ENCODE measurements at regions not wholly inside any gene's neighbourhood (a gene's known extent, or its start where the extent isn't known, plus 50 kb on each side); places are given as distances from the start of the nearest gene placed in this dataset.

DNA sequence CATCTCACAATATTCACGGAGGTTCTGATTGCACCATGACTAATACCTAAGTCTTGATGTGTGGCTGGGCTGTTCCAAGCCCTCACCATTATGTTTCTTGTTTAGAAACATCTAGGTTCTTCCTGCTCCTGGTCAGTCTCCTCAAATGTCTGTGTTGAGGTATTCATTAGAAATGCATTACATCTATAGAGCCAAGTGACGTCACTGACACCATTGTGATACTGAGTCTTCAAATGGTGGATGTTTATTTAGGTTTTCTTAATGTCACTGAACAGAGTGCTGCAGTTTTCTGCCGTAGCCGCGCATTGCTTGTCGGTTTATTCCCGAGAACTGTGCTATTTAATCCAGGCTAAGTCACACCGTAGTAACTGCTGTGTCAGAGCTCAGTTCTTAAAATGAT, 142.4 kb upstream of the SPACA7 start:
- Histone ChIP-seq H3K4me1 (ENCODE audit: control insufficient read depth, insufficient read depth, low read length) (no peaks in the 10 kb centered on the region), H3K27me3 (ENCODE audit: control insufficient read depth, insufficient read depth, low read length) (peaks cover 2% of the 10 kb centered on the region), H3K4me3 (ENCODE audit: low read depth, low read length) (no peak overlapping the region), H3K36me3 (ENCODE audit: control insufficient read depth, insufficient read depth, low read length) (no peaks in the 10 kb centered on the region), H3K9me3 (ENCODE audit: control insufficient read depth, insufficient read depth, low read length) (no peaks in the 10 kb centered on the region), H3K9ac (ENCODE audit: low read depth, low read length) (no peak overlapping the region)

DNA sequence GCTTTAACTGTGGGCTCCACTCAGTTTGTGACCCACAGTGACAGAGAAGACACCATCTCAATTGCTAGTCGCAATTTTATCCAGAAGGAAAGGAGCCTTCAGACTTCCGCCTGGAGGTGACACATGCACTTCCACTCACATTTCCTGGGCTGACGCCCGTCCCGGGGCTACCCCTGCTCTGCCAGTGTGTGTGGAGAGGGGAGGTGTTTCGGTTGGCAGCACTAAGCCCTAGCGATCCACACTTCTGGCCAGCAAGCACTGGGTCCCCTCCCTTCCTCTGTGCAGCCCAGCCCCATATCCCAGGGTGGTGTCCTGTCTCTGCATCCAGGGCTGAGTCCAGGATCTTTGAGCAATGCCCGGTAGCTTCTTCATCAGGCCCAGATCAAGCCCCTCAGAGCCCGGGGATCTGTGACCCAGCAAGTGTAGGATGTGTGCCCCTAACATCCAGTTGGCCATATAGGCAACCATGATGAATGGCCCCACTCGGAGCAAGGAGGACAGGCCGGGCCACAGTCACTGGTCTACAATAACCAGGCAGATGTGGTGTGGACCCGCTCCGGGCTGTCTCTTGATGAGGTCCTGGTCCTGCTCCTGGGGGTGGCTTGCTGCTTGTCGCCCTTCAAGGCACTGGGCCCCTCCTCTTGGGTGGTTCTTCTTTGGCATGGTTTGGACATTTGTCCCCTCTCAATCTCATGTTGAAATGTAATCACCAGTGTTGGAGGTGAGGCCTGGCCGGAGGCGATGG, 141.9 kb upstream of the SPACA7 start:
- Histone ChIP-seq H3K36me3 (ENCODE audit: control insufficient read depth, insufficient read depth, low read length) (no peaks in the 10 kb centered on the region), H3K9me3 (ENCODE audit: control insufficient read depth, insufficient read depth, low read length) (no peaks in the 10 kb centered on the region), H3K4me3 (ENCODE audit: low read depth, low read length) (no peak overlapping the region), H3K4me1 (ENCODE audit: control insufficient read depth, insufficient read depth, low read length) (no peaks in the 10 kb centered on the region), H3K9ac (ENCODE audit: low read depth, low read length) (no peak overlapping the region), H3K27me3 (ENCODE audit: control insufficient read depth, insufficient read depth, low read length) (peaks cover 2% of the 10 kb centered on the region)

DNA sequence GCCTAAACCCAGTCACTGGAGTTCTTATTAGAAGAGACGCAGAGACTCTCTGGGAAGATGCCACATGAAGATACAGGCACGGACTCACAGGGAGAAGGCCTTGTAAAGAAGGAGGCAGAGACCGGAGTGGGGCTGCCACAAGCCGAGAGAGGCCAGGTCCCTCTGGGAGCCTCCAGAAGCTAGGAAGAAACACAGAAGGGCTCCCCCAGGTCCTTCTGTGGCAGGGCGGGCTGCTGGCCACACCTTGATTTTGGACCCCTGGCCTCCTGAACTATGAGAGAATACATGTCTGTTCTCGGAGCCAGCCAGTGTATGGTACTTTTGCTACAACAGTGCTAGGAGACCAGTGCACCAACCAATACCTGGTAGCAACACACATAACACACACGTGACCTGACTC, 140.1 kb upstream of the SPACA7 start:
- no peaks in the 10 kb centered on the region for H3K9me3 ChIP-seq (ENCODE audit: control insufficient read depth, insufficient read depth, low read length)
- no peaks in the 10 kb centered on the region for H3K36me3 ChIP-seq (ENCODE audit: control insufficient read depth, insufficient read depth, low read length)
- H3K9ac ChIP-seq (ENCODE audit: low read depth, low read length) = no peak overlapping the region
- no peaks in the 10 kb centered on the region for H3K4me1 ChIP-seq (ENCODE audit: control insufficient read depth, insufficient read depth, low read length)
- H3K27me3 ChIP-seq (ENCODE audit: control insufficient read depth, insufficient read depth, low read length) = no peaks in the 10 kb centered on the region
- no peak overlapping the region for H3K4me3 ChIP-seq (ENCODE audit: low read depth, low read length)

DNA sequence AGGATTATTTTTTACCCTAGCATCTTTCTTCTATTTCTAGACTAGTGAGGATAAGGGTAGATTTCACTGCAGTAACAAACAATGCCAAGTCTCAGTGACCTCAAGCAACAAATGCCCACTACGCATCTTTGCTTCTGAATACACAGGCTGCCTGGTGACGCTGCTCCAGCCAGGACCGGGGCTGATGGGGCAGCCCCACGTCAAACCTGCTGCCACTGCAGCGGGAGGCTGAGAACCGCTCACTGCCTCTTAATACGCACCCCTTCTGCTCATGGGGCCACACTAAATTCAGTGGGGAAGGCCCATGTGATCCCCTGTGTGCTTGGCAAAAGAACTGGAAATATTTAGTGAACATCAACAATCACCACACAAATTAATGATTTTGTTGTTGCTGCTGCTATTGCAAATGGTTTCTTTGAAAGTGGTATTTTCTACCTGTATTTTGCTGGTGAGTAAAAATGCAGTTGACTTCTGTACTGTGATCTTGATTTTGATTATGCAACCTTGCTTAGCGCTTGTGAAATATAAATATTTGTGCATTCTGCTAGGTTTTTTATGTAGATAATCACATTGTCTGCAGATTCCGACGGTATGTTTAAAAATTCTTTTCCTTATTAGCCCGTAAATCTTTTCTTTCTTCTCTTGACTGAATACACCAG, 139.5 kb upstream of the SPACA7 start:
- Histone ChIP-seq H3K9me3 (ENCODE audit: control insufficient read depth, insufficient read depth, low read length) (no peaks in the 10 kb centered on the region), H3K4me1 (ENCODE audit: control insufficient read depth, insufficient read depth, low read length) (no peaks in the 10 kb centered on the region), H3K27me3 (ENCODE audit: control insufficient read depth, insufficient read depth, low read length) (no peaks in the 10 kb centered on the region), H3K36me3 (ENCODE audit: control insufficient read depth, insufficient read depth, low read length) (no peaks in the 10 kb centered on the region), H3K4me3 (ENCODE audit: low read depth, low read length) (no peak overlapping the region), H3K9ac (ENCODE audit: low read depth, low read length) (no peak overlapping the region)

DNA sequence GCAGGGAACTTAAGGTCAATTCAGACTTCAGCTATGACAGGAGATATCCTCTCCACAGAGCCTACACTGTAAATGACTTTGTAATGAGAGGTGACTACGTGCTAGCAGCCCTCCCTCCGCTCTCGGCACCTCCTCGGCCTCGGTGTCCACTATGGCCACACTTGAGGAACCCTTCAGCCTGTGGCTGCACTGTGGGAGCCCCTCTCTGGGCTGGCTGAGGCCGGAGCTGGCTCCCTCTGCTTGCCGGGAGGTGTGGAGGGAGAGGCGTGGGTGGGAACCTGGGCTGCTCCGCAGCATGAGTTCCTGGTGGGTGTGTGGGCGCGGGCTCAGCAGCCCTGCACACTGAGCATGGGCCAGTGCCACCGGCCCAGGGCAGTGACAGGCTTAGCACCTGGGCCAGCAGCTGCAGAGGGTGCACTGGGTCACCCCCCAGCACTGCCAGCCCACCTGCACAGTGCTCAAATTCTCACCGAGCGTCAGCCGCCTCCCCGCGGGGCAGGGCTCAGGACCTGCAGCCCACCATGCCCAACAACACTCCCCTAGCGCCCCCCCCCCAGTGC, 137.6 kb upstream of the SPACA7 start:
- Histone ChIP-seq H3K9me3 (ENCODE audit: control insufficient read depth, insufficient read depth, low read length) (no peaks in the 10 kb centered on the region), H3K36me3 (ENCODE audit: control insufficient read depth, insufficient read depth, low read length) (no peaks in the 10 kb centered on the region), H3K4me1 (ENCODE audit: control insufficient read depth, insufficient read depth, low read length) (no peaks in the 10 kb centered on the region), H3K4me3 (ENCODE audit: low read depth, low read length) (no peak overlapping the region), H3K9ac (ENCODE audit: low read depth, low read length) (no peak overlapping the region), H3K27me3 (ENCODE audit: control insufficient read depth, insufficient read depth, low read length) (no peaks in the 10 kb centered on the region)

DNA sequence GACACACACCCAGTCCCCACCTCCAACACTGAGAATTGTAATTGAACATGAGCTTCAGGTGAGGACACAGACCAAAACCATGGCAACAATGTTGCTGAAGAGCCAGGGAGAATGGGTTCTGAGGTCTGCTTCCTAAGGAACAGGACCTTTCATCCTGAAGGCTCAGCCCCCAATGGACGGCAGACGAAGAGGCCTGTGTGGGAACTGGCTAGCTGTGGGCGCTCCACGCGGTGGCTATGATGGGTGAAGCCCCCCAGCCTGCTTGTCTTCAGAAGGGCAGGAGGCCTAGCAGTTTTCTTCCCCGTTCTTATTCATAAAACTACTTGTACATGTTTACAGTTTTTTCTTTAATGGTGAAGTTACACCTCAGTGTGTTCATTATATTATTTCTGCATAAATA, 136.1 kb upstream of the SPACA7 start:
- Histone ChIP-seq H3K36me3 (ENCODE audit: control insufficient read depth, insufficient read depth, low read length) (no peaks in the 10 kb centered on the region), H3K4me1 (ENCODE audit: control insufficient read depth, insufficient read depth, low read length) (no peaks in the 10 kb centered on the region)

DNA sequence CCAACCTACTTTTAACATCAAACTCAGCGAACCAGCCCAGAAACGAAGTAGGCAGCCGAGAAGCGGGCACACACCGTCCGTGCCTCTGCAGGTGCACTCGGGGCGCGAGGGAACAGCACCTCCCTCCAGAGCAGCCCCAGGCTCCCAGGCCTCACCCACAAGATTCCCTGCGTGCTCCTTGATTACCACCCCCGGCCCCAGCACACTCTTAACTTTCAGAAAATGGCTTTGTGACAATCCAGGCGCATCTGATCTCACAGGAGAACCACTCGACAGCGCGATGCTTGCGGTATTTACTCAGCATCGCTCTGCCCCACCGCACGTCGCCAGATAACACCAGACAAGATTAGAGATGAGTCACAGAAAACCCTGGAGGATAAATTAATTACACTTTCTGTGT, 134.9 kb upstream of the SPACA7 start:
- Histone ChIP-seq H3K9me3 (ENCODE audit: control insufficient read depth, insufficient read depth, low read length) (no peaks in the 10 kb centered on the region), H3K4me3 (ENCODE audit: low read depth, low read length) (no peak overlapping the region), H3K36me3 (ENCODE audit: control insufficient read depth, insufficient read depth, low read length) (no peaks in the 10 kb centered on the region), H3K27me3 (ENCODE audit: control insufficient read depth, insufficient read depth, low read length) (no peaks in the 10 kb centered on the region), H3K4me1 (ENCODE audit: control insufficient read depth, insufficient read depth, low read length) (no peaks in the 10 kb centered on the region), H3K9ac (ENCODE audit: low read depth, low read length) (no peak overlapping the region)

More for the DNA sequence above, 136.1 kb upstream of the SPACA7 start:
- no peaks in the 10 kb centered on the region for H3K27me3 ChIP-seq (ENCODE audit: control insufficient read depth, insufficient read depth, low read length)
- H3K4me3 ChIP-seq (ENCODE audit: low read depth, low read length) = no peak overlapping the region
- no peaks in the 10 kb centered on the region for H3K9me3 ChIP-seq (ENCODE audit: control insufficient read depth, insufficient read depth, low read length)
- no peak overlapping the region for H3K9ac ChIP-seq (ENCODE audit: low read depth, low read length)

DNA sequence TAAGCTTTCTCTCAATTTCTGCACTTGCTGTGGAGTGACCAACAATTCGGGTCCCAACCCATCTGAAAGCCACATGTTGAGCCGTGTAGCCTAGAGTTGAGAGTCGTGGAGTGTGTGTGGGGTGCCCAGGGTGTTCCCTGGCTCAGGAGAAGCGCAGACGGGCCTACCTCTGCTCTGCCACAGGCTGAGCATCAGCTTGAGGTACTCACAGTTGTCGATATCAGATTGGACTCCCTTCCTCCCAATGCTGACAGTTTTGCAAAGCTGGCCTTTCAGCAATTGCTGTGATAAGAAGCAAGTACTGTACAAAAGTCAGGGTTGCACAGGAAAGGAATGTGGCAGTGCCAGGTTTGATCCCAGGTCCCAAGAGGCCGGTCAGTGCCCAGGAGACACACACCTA, 133.4 kb upstream of the SPACA7 start:
- Histone ChIP-seq H3K4me1 (ENCODE audit: control insufficient read depth, insufficient read depth, low read length) (no peaks in the 10 kb centered on the region), H3K9ac (ENCODE audit: low read depth, low read length) (no peak overlapping the region), H3K36me3 (ENCODE audit: control insufficient read depth, insufficient read depth, low read length) (no peaks in the 10 kb centered on the region), H3K27me3 (ENCODE audit: control insufficient read depth, insufficient read depth, low read length) (no peaks in the 10 kb centered on the region), H3K9me3 (ENCODE audit: control insufficient read depth, insufficient read depth, low read length) (no peaks in the 10 kb centered on the region), H3K4me3 (ENCODE audit: low read depth, low read length) (no peak overlapping the region)

DNA sequence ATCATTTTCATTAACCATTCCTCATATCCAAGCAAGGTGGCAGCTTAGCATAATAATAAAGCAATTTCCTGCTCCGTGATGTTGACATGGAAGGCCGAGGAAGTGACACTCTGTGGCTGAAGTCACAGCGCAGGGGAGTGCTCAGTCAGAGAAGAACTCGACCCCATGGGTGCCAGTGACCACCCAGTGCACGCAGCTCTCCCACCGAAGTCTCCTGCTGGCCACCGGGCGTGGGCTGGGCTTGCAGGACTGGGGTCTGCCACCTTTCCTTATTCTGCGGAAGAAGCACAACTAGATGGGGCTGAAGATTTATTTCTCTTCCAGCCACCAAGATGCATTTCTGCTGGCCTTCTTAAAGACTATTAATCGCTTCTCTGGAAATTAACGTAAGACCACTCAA, 132.1 kb upstream of the SPACA7 start:
- H3K27me3 ChIP-seq (ENCODE audit: control insufficient read depth, insufficient read depth, low read length) = no peaks in the 10 kb centered on the region
- H3K9ac ChIP-seq (ENCODE audit: low read depth, low read length) = no peak overlapping the region
- no peaks in the 10 kb centered on the region for H3K4me1 ChIP-seq (ENCODE audit: control insufficient read depth, insufficient read depth, low read length)
- H3K36me3 ChIP-seq (ENCODE audit: control insufficient read depth, insufficient read depth, low read length) = no peaks in the 10 kb centered on the region
- H3K4me3 ChIP-seq (ENCODE audit: low read depth, low read length) = no peak overlapping the region
- no peaks in the 10 kb centered on the region for H3K9me3 ChIP-seq (ENCODE audit: control insufficient read depth, insufficient read depth, low read length)

DNA sequence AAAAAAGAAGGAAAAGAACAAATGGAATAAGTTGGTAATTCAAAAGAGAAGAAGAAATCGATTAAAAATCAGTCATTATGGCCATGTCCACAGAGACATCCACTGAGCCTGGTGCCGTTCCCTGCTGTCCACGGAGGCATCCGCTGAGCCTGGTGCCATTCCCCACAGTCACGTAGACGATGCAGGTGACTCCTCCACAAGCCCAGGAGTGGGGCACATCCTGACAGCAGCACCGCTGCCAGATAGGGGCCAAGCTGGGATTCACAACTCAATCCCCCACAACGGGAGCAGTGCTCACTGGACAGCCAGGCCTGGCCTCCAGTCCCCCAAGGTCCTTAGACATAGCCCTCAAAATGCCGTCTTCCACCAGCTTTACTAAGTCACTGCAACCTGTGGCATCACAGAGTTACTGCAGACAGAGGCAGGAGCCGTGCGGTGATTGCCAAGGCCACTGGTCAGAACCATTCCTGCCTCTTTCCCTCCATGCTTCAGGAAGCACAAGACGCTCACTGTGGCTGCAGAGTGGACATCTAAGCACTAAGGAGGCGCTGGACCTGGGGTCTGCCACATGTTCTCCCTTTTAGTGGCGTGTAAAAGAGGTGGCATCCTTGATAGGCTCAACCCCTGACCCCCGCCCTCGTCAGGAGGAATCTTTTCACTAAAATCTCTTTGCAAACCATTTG, 131.5 kb upstream of the SPACA7 start:
- Histone ChIP-seq H3K9me3 (ENCODE audit: control insufficient read depth, insufficient read depth, low read length) (no peaks in the 10 kb centered on the region), H3K4me3 (ENCODE audit: low read depth, low read length) (no peak overlapping the region), H3K4me1 (ENCODE audit: control insufficient read depth, insufficient read depth, low read length) (no peaks in the 10 kb centered on the region), H3K27me3 (ENCODE audit: control insufficient read depth, insufficient read depth, low read length) (no peaks in the 10 kb centered on the region), H3K36me3 (ENCODE audit: control insufficient read depth, insufficient read depth, low read length) (no peaks in the 10 kb centered on the region), H3K9ac (ENCODE audit: low read depth, low read length) (no peak overlapping the region)

DNA sequence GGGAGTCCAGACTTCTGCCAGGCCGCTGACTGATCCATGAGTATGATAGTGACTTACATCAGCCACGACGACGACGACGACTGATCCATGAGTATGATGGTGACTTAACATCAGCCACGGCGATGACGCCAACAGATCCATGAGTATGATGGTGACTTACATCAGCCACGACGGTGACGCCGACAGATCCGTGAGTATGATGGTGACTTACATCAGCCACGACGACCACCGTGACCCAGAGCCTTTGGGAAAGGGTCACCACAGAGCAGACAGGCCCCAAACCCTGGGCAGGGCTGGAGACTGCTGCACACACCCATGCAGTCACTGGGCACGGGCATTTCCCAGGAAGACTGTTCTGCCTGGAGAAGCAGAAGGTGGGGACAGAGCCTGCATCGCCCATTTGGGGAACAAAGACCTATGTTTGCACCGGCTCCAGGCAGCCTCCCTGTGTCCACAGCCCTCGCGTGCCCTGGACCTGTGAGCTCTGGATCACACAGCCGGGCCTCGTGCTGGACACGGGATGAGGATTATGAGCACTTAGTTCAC, 130.9 kb upstream of the SPACA7 start:
- no peaks in the 10 kb centered on the region for H3K27me3 ChIP-seq (ENCODE audit: control insufficient read depth, insufficient read depth, low read length)
- no peak overlapping the region for H3K9ac ChIP-seq (ENCODE audit: low read depth, low read length)
- no peaks in the 10 kb centered on the region for H3K36me3 ChIP-seq (ENCODE audit: control insufficient read depth, insufficient read depth, low read length)
- H3K9me3 ChIP-seq (ENCODE audit: control insufficient read depth, insufficient read depth, low read length) = no peaks in the 10 kb centered on the region
- H3K4me3 ChIP-seq (ENCODE audit: low read depth, low read length) = no peak overlapping the region
- H3K4me1 ChIP-seq (ENCODE audit: control insufficient read depth, insufficient read depth, low read length) = no peaks in the 10 kb centered on the region

Data from iPS-15b (cell line).